GM12878 (cell line): ENCODE measurements at regions not wholly inside any gene's neighbourhood (a gene's known extent, or its start where the extent isn't known, plus 50 kb on each side); places are given as distances from the start of the nearest gene placed in this dataset.

Source experiments
- ATAC-seq: fragments of 200-7000 bp; cut with Tn5 transposase; 3 replicates; pipeline ENCODE4 v1.9.1; 2020; ENCODE audit warnings: mild to moderate bottlenecking, moderate library complexity
- BruUV-seq: library from RNA; stranded (reverse); fragments of 400-500 nt; replicated peaks from 2 replicates; lab custom pipeline; 2021; lab: Mats Ljungman, UMichigan
- CTCF ChIA-PET: fragments of 300-600 bp; sonication (Branson Sonifier 250); formaldehyde crosslinking; extraction: SDS; loops from one replicate; lab custom pipeline; 2021; ENCODE audit warnings: inconsistent platforms; lab: Yijun Ruan, JAX
- POLR2A ChIA-PET: fragments of 350-600 bp; formaldehyde crosslinking; extraction: SDS; loops from one replicate; lab custom pipeline; 2021; ENCODE audit warnings: inconsistent platforms; lab: Charles Lee
- RAD21 ChIA-PET: fragments of 300-600 bp; sonication (Branson Sonifier 250); formaldehyde crosslinking; loops from one replicate; lab custom pipeline; 2023; ENCODE audit warnings: antibody characterized with exemption; ENCODE audit not compliant: unreplicated experiment; lab: Charles Lee
- SMC1A ChIA-PET: fragments of 300-600 bp; sonication (Branson Sonifier 250); formaldehyde crosslinking; loops from one replicate; lab custom pipeline; 2023; ENCODE audit not compliant: unreplicated experiment, uncharacterized antibody; lab: Charles Lee
- DNase-seq: peaks from one replicate; pipeline ENCODE4 v3.0.0-alpha.2; 2011; ENCODE audit warnings: low read depth, low spot score
- FAIRE-seq: peaks from 3 replicates; lab custom pipeline; 2011; peaks lifted over from hg19 to GRCh38; lab: Jason Lieb, UNC
- H2AFZ ChIP-seq: 2 replicates; pipeline ENCODE4 v1.6.0; 2011; ENCODE audit warnings: low read depth, low read length, control low read depth; ENCODE audit not compliant: control insufficient read depth
- H3K27ac ChIP-seq: 2 replicates; pipeline ENCODE4 v1.5.1; 2011; ENCODE audit warnings: control low read depth; ENCODE audit not compliant: control insufficient read depth, insufficient read depth
- H3K27me3 ChIP-seq, 2 experiments: replicated peaks in 1 of 2; 2 replicates each; pipeline versions ENCODE4 v1.6.0 to v1.6.1; 2011; ENCODE audit warnings: low read length in 1 of 2; ENCODE audit not compliant: control insufficient read depth in 2 of 2, insufficient read depth in 2 of 2
- H3K36me3 ChIP-seq, 2 experiments: 2 replicates each; pipeline ENCODE4 v1.5.1; 2011; ENCODE audit warnings: low read length in 1 of 2; ENCODE audit not compliant: control insufficient read depth in 2 of 2, insufficient read depth in 2 of 2
- H3K4me1 ChIP-seq: 2 replicates; pipeline ENCODE4 v1.6.1; 2011; ENCODE audit warnings: mild to moderate bottlenecking, low read length, moderate library complexity, mixed read lengths; ENCODE audit not compliant: control insufficient read depth, insufficient read depth
- H3K4me2 ChIP-seq: 2 replicates; pipeline ENCODE4 v1.6.0; 2011; ENCODE audit warnings: control low read depth; ENCODE audit not compliant: control insufficient read depth, insufficient read depth
- H3K4me3 ChIP-seq: fragments of 200-600 bp; sonication (generic); 2 replicates; pipeline ENCODE4 v1.5.1; 2016
- H3K79me2 ChIP-seq: 2 replicates; pipeline ENCODE4 v1.6.0; 2011; ENCODE audit warnings: low read length; ENCODE audit not compliant: control insufficient read depth, insufficient read depth
- H3K9ac ChIP-seq: 2 replicates; pipeline ENCODE4 v1.8.0; 2011; ENCODE audit warnings: low read length, control low read depth, mixed read lengths; ENCODE audit not compliant: control insufficient read depth, insufficient read depth
- H3K9me3 ChIP-seq: replicated peaks from 3 replicates; pipeline ENCODE4 v1.5.1; 2011; ENCODE audit warnings: mild to moderate bottlenecking, low read length; ENCODE audit not compliant: control insufficient read depth, insufficient read depth
- H4K20me1 ChIP-seq: 2 replicates; pipeline ENCODE4 v1.6.0; 2011; ENCODE audit not compliant: control insufficient read depth, insufficient read depth
- BHLHE40 ChIP-seq, 2 experiments: fragments of 450-650 bp in 1 of 2; IDR thresholded peaks; 2 replicates each; pipeline ENCODE4 v1.6.1; 2011 to 2017; ENCODE audit warnings: low read depth in 2 of 2, borderline replicate concordance in 1 of 2, improper control_type of control experiment in 1 of 2, low read length in 1 of 2, mild to moderate bottlenecking in 1 of 2
- E4F1 ChIP-seq: fragments of 450-650 bp; IDR thresholded peaks from 2 replicates; pipeline ENCODE4 v1.6.1; 2018; ENCODE audit warnings: borderline replicate concordance, mild to moderate bottlenecking; ENCODE audit not compliant: partially characterized antibody
- EP300 ChIP-seq, 2 experiments: fragments of 150-350 bp in 1 of 2; IDR thresholded peaks; 2 replicates each; pipeline ENCODE4 v1.6.1; 2011 to 2012; ENCODE audit warnings: low read depth in 2 of 2, low read length in 2 of 2, borderline replicate concordance in 1 of 2, improper control_type of control experiment in 1 of 2, inconsistent platforms in 1 of 2; ENCODE audit not compliant: control insufficient read depth in 1 of 2
- HDAC2 ChIP-seq: fragments of 200-600 bp; sonication (generic); IDR thresholded peaks from 2 replicates; pipeline ENCODE4 v1.6.1; 2017
- IKZF2 ChIP-seq, 2 experiments: fragments of 450-650 bp; IDR thresholded peaks; 2 replicates each; pipeline ENCODE4 v1.6.1; 2017; ENCODE audit warnings: mild to moderate bottlenecking in 2 of 2, moderate library complexity in 2 of 2
- KAT2A ChIP-seq: conservative IDR thresholded peaks from 2 replicates; pipeline ENCODE4 v1.6.1; 2011; ENCODE audit warnings: low read depth, low read length; ENCODE audit not compliant: control insufficient read depth
- MTA3 ChIP-seq: IDR thresholded peaks from 2 replicates; pipeline ENCODE4 v1.6.1; 2012; ENCODE audit warnings: low read length, inconsistent platforms, borderline replicate concordance
- NBN ChIP-seq: fragments of 450-650 bp; IDR thresholded peaks from 2 replicates; pipeline ENCODE4 v1.6.1; 2016
- NFXL1 ChIP-seq: fragments of 450-650 bp; IDR thresholded peaks from 2 replicates; pipeline ENCODE4 v1.6.1; 2017; ENCODE audit warnings: antibody characterized with exemption, mild to moderate bottlenecking, borderline replicate concordance
- NKRF ChIP-seq: fragments of 450-650 bp; conservative IDR thresholded peaks from 2 replicates; pipeline ENCODE4 v1.6.1; 2017; ENCODE audit warnings: mild to moderate bottlenecking, moderate library complexity
- NRF1 ChIP-seq: conservative IDR thresholded peaks from 2 replicates; pipeline ENCODE4 v1.6.1; 2011; ENCODE audit warnings: mild to moderate bottlenecking, low read depth, low read length, improper control_type of control experiment
- RAD21 ChIP-seq: IDR thresholded peaks from 2 replicates; pipeline ENCODE4 v1.6.1; 2011; ENCODE audit warnings: mild to moderate bottlenecking, low read depth, low read length, moderate library complexity; ENCODE audit not compliant: insufficient read depth
- RELA ChIP-seq: fragments of 450-650 bp; IDR thresholded peaks from 2 replicates; pipeline ENCODE4 v1.8.0; 2014; ENCODE audit warnings: borderline replicate concordance; ENCODE audit not compliant: partially characterized antibody
- RUNX3 ChIP-seq: IDR thresholded peaks from 2 replicates; pipeline ENCODE4 v1.6.1; 2012; ENCODE audit warnings: low read length, inconsistent platforms
- SMAD5 ChIP-seq: IDR thresholded peaks from 2 replicates; pipeline ENCODE4 v1.6.1; 2016; ENCODE audit warnings: antibody characterized with exemption, low read depth
- SMARCA5 ChIP-seq: fragments of 450-650 bp; IDR thresholded peaks from 2 replicates; pipeline ENCODE4 v1.6.1; 2017; ENCODE audit warnings: mild to moderate bottlenecking
- SREBF2 ChIP-seq: IDR thresholded peaks from 2 replicates; pipeline ENCODE4 v1.6.1; 2012; ENCODE audit warnings: mild to moderate bottlenecking, low read length
- TBL1XR1 ChIP-seq: IDR thresholded peaks from 2 replicates; pipeline ENCODE4 v1.6.1; 2012; ENCODE audit warnings: low read depth, low read length, improper control_type of control experiment
- ZNF274 ChIP-seq: IDR thresholded peaks from one replicate; pipeline ENCODE4 v1.8.0; 2011; ENCODE audit not compliant: insufficient read length, insufficient read depth
- WGBS: methylation state at CpG from one replicate; pipeline ENCODE4 v1.1.6; 2016; ENCODE audit warnings: low lambda C conversion rate; ENCODE audit not compliant: insufficient replicate concordance, insufficient coverage; ENCODE audit errors: missing lambda C conversion rate; 5-methylcytosine and 5-hydroxymethylcytosine counted together
- in situ Hi-C: fragments of 300-500 bp; cut with MboI; formaldehyde crosslinking; loops from 9 replicates; pipeline ENCODE4 v1.14.3; 2018; ENCODE audit warnings: mixed read lengths
- intact Hi-C: fragments of 100-400 bp; cut with micrococcal nuclease; formaldehyde crosslinking; loops from one replicate; pipeline ENCODE4 v1.14.2; 2022; ENCODE audit not compliant: unreplicated experiment

- no peak for TF ChIP-seq NFXL1
- no peak for TF ChIP-seq RELA
- no peak for TF ChIP-seq SREBF2
- no peak for TF ChIP-seq TBL1XR1
- TF ChIP-seq SMAD5 = no peak
- no peak for TF ChIP-seq IKZF2 (IDR thresholded peaks at IDR 0.05)
- TF ChIP-seq NKRF = no peak
- TF ChIP-seq KAT2A = no peak
- TF ChIP-seq MTA3 = no peak
- no peak for TF ChIP-seq NRF1
- TF ChIP-seq, all 136 proteins: peak for 0
Observed at GRCh38 chr6:170128811-170129681, 161.8 kb downstream of the DLL1 start (continued).

- no TSS peak for BruUV-seq
- H3K4me3 ChIP-seq = no peak overlapping the region
- intact Hi-C loops = no loop called here
- ATAC-seq (no peak), DNase-seq (no peak), FAIRE-seq (no peak)
- ChIA-PET POLR2A (no interaction called here), RAD21 (no interaction called here), CTCF (no interaction called here), SMC1A (no interaction called here)
- 57% methylated on average over 10 of the region's 10 CpGs for WGBS
- H2AFZ ChIP-seq = no peak overlapping the region
- H4K20me1 ChIP-seq = no peaks in the 10 kb centered on the region
- in situ Hi-C loops = no loop called here
- no peaks in the 10 kb centered on the region for H3K36me3 ChIP-seq
- no peaks in the 10 kb centered on the region for H3K27me3 ChIP-seq
- H3K4me2 ChIP-seq = no peak overlapping the region
- H3K27ac ChIP-seq = no peak overlapping the region
- H3K79me2 ChIP-seq = no peaks in the 10 kb centered on the region
- no peaks in the 10 kb centered on the region; the same call in none of the 2 replicates for H3K4me1 ChIP-seq
- H3K9ac ChIP-seq = no peak overlapping the region
- H3K9me3 ChIP-seq = peaks cover 1% of the 10 kb centered on the region; the same call in 2 of the 3 replicates
- TF ChIP-seq BHLHE40 (IDR thresholded peaks at IDR 0.05; ENCODE audit: borderline replicate concordance in 1 of 2, low read depth in 2 of 2, low read length in 1 of 2) (no peak), SMARCA5 (no peak), RAD21 (no peak), E4F1 (no peak), RUNX3 (no peak), IKZF2 (IDR thresholded peaks at IDR 0.05) (no peak), NBN (no peak), HDAC2 (no peak), ZNF274 (no peak), EP300 (IDR thresholded peaks at IDR 0.05; ENCODE audit: borderline replicate concordance in 1 of 2, control insufficient read depth in 1 of 2, low read depth in 2 of 2, low read length in 2 of 2) (no peak)
Observed at GRCh38 chr6:170128346-170128745, 162.5 kb downstream of the DLL1 start.
